Transverse colon (tissue), 3 donors: ENCODE measurements at regions not wholly inside any gene's neighbourhood (a gene's known extent, or its start where the extent isn't known, plus 50 kb on each side); places are given as distances from the start of the nearest gene placed in this dataset.

Source experiments
- POLR2A ChIP-seq: fragments of 450-650 bp; IDR thresholded peaks from one replicate; pipeline ENCODE4 v1.6.1; 2016; ENCODE audit warnings: antibody characterized with exemption, mild to moderate bottlenecking, moderate library complexity
- TF ChIP-seq, protein P1 (sequence below), 5 experiments: fragments of 200-600 bp in 3 of 5; fragments of 450-650 bp in 2 of 5; sonication (generic) in 3 of 5; IDR thresholded peaks; 1 replicate in 2 of 5; 2 replicates in 3 of 5; pipeline ENCODE4 v1.5.1; 2016 to 2017; ENCODE audit warnings: antibody characterized with exemption in 5 of 5, inconsistent platforms in 3 of 5, mild to moderate bottlenecking in 2 of 5, moderate library complexity in 1 of 5

- TF ChIP-seq, protein P1, sequence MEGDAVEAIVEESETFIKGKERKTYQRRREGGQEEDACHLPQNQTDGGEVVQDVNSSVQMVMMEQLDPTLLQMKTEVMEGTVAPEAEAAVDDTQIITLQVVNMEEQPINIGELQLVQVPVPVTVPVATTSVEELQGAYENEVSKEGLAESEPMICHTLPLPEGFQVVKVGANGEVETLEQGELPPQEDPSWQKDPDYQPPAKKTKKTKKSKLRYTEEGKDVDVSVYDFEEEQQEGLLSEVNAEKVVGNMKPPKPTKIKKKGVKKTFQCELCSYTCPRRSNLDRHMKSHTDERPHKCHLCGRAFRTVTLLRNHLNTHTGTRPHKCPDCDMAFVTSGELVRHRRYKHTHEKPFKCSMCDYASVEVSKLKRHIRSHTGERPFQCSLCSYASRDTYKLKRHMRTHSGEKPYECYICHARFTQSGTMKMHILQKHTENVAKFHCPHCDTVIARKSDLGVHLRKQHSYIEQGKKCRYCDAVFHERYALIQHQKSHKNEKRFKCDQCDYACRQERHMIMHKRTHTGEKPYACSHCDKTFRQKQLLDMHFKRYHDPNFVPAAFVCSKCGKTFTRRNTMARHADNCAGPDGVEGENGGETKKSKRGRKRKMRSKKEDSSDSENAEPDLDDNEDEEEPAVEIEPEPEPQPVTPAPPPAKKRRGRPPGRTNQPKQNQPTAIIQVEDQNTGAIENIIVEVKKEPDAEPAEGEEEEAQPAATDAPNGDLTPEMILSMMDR (IDR thresholded peaks at IDR 0.05): no peak
- no peak for TF ChIP-seq POLR2A
These were observed 77.6 kb upstream of the FMN2 start for GRCh38 chr1:240014051-240014450.
